B cell (primary cell): ENCODE measurements at regions not wholly inside any gene's neighbourhood (a gene's known extent, or its start where the extent isn't known, plus 50 kb on each side); places are given as distances from the start of the nearest gene placed in this dataset. TPM values are rescaled to one million over a fixed set of nuclear protein-coding genes. Genes with fewer than 3 reads are reported as not detected.

Experiments used
- small RNA-seq: library from RNA; depleted of rRNA; stranded (forward); fragments of <200 nt; gene quantifications from one replicate; pipeline ENCODE3, GENCODE V24; 2012; ENCODE audit warnings: low replicate concordance, low read depth; ENCODE audit not compliant: insufficient read length

Small RNA genes lying in the stretch of these regions (small RNA-seq; reads per million reads assigned to genes)
- gene MTND5P4 (not detected), gene SNORA75B (not detected)
